ENCODE measurements at regions not wholly inside any gene's neighbourhood (a gene's known extent, or its start where the extent isn't known, plus 50 kb on each side); places are given as distances from the start of the nearest gene placed in this dataset.

DNA sequence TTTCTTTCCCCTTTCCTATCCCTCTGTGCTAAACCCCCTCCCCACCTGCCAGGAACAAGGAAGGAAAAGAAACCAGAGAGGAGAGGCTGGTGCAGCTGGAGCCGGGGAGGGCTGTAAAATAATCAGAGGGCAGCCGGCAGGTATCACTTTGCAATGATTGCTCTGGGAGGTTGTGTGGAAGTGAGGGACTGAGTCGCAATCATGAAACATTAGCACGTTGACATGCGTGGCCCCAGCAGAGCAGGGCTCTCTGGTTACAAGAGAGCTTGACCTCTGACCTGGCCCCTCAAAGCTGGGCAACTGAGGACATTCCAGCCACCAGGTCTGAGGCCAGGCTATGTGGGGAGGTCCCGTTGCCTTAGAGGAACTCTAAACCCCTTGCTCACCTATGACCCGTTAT lies 170.8 kb upstream of the BDNF start:
- TF ChIP-seq EZH2phosphoT487 (IDR thresholded peaks at IDR 0.05; ENCODE audit: insufficient read depth, low read depth) (no peak), EZH2 (IDR thresholded peaks at IDR 0.05; ENCODE audit: insufficient read depth, poor library complexity, severe bottlenecking) (no peak)
- Histone ChIP-seq H3F3A (ENCODE audit: insufficient read depth) (no peaks in the 10 kb centered on the region), H3K27me3 (replicated peaks; ENCODE audit: insufficient read depth) (no peaks in the 10 kb centered on the region), H3K36me3 (ENCODE audit: low read depth) (no peaks in the 10 kb centered on the region), H3K9me3 (ENCODE audit: low read depth) (no peaks in the 10 kb centered on the region), H3K9me2 (ENCODE audit: insufficient read depth) (no peaks in the 10 kb centered on the region), H4K20me1 (ENCODE audit: insufficient read depth) (no peaks in the 10 kb centered on the region), H3K4me1 (ENCODE audit: insufficient read depth) (no peaks in the 10 kb centered on the region), H3K9ac (no peak overlapping the region), H2AFZ (no peak overlapping the region), H3K4me2 (ENCODE audit: unreplicated experiment) (no peak overlapping the region), H3K27ac (no peak overlapping the region), H3K4me3 (no peak overlapping the region), H3K79me2 (ENCODE audit: insufficient read depth) (no peaks in the 10 kb centered on the region)
- in situ Hi-C loops (cut with MboI): no loop called here
- 43 to 46% methylated on average over 7 of the region's 7 CpGs for WGBS, 2 experiments (ENCODE audit: low coverage in 1 of 2, low lambda C conversion rate in 2 of 2, missing lambda C conversion rate in 2 of 2)
- no peak for DNase-seq

DNA sequence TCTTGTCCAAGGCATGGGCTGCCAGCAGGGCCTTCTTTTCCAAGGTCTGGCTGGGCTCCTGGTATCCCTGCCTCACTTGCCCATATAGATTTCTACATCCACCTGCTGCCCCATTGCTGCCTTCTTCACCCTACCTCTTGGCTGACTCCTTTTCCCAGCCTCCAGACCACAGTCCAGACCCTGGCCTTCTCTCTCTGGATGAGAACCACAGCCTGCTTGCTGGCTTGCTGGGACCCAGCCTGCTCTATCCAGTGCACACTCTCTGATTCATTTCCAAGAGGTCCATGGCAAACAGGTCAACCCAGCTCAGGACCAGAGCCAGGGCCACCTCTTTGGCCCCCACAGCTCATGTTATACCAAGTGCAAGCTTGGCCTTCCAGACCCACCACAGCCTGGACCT lies 169.4 kb upstream of the BDNF start:
- in situ Hi-C loops (cut with MboI): no loop called here
- no peaks in the 10 kb centered on the region for H4K20me1 ChIP-seq (ENCODE audit: insufficient read depth)

DNA sequence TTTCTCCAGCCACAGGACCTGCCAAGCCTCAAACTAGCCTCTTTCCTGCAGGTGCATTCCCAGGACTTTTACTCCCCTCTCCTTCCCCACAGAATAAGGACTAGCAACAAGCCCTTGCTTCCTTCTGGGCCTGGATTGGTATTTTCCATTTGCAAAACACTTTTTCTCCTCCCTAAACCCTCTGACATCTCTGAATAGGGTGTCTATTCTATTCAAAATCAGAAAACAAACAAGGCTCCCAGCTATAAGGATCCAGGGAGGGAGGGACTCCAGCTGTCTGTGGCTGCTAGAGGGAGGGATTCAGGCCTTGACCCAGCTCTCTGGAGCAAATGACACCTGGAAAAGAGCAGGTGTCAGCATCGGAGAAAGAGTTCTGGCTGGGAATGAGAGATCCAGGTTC lies 168.5 kb upstream of the BDNF start:
- TF ChIP-seq EZH2 (IDR thresholded peaks at IDR 0.05; ENCODE audit: insufficient read depth, poor library complexity, severe bottlenecking) (no peak), EZH2phosphoT487 (IDR thresholded peaks at IDR 0.05; ENCODE audit: insufficient read depth, low read depth) (no peak)
- Histone ChIP-seq H3K9ac (no peak overlapping the region), H3F3A (ENCODE audit: insufficient read depth) (no peaks in the 10 kb centered on the region), H3K4me1 (ENCODE audit: insufficient read depth) (no peaks in the 10 kb centered on the region), H3K9me2 (ENCODE audit: insufficient read depth) (no peaks in the 10 kb centered on the region), H3K79me2 (ENCODE audit: insufficient read depth) (no peaks in the 10 kb centered on the region), H4K20me1 (ENCODE audit: insufficient read depth) (no peaks in the 10 kb centered on the region), H3K4me2 (ENCODE audit: unreplicated experiment) (no peak overlapping the region), H2AFZ (no peak overlapping the region), H3K36me3 (ENCODE audit: low read depth) (no peaks in the 10 kb centered on the region), H3K9me3 (ENCODE audit: low read depth) (no peaks in the 10 kb centered on the region), H3K27ac (no peak overlapping the region), H3K27me3 (replicated peaks; ENCODE audit: insufficient read depth) (no peaks in the 10 kb centered on the region), H3K4me3 (no peak overlapping the region)
- no peak for DNase-seq
- in situ Hi-C loops (cut with MboI): no loop called here
- 100% methylated on average over 1 of the region's 1 CpG for WGBS, 2 experiments (ENCODE audit: low coverage in 1 of 2, low lambda C conversion rate in 2 of 2, missing lambda C conversion rate in 2 of 2)

More for the DNA sequence above, 169.4 kb upstream of the BDNF start:
- Histone ChIP-seq H3K9me2 (ENCODE audit: insufficient read depth) (no peaks in the 10 kb centered on the region), H3K36me3 (ENCODE audit: low read depth) (no peaks in the 10 kb centered on the region), H2AFZ (no peak overlapping the region), H3K4me2 (ENCODE audit: unreplicated experiment) (no peak overlapping the region), H3K27me3 (replicated peaks; ENCODE audit: insufficient read depth) (no peaks in the 10 kb centered on the region), H3F3A (ENCODE audit: insufficient read depth) (no peaks in the 10 kb centered on the region), H3K79me2 (ENCODE audit: insufficient read depth) (no peaks in the 10 kb centered on the region), H3K9ac (no peak overlapping the region), H3K4me3 (no peak overlapping the region), H3K27ac (no peak overlapping the region), H3K9me3 (ENCODE audit: low read depth) (no peaks in the 10 kb centered on the region), H3K4me1 (ENCODE audit: insufficient read depth) (no peaks in the 10 kb centered on the region)
- DNase-seq: no peak
- TF ChIP-seq EZH2phosphoT487 (IDR thresholded peaks at IDR 0.05; ENCODE audit: insufficient read depth, low read depth) (no peak), EZH2 (IDR thresholded peaks at IDR 0.05; ENCODE audit: insufficient read depth, poor library complexity, severe bottlenecking) (no peak)

DNA sequence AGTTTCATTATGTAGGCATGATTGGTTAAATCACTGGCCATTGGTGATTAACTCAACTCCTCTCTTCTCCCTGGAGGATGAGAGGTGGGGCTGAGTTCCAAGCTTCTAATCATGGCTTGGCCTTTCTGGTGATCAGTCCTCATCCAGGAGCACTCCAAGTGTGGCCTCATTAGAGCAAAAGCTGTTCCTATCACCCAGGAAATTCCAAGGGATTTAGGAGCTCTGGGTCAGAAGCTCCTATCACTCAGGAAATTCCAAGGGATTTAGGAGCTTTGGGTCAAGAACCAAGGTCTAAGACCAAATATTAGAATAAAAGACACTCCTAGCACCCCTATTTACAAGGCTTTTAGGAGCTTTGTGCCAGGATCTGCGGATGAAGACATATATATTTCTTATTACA lies 168.0 kb upstream of the BDNF start:
- no peak overlapping the region for H3K4me2 ChIP-seq (ENCODE audit: unreplicated experiment)
- peaks cover 1% of the 10 kb centered on the region for H3F3A ChIP-seq (ENCODE audit: insufficient read depth)
- DNase-seq: no peak
- TF ChIP-seq EZH2phosphoT487 (IDR thresholded peaks at IDR 0.05; ENCODE audit: insufficient read depth, low read depth) (no peak), EZH2 (IDR thresholded peaks at IDR 0.05; ENCODE audit: insufficient read depth, poor library complexity, severe bottlenecking) (no peak)
- H3K27ac ChIP-seq: no peak overlapping the region
- H3K27me3 ChIP-seq (replicated peaks; ENCODE audit: insufficient read depth): no peaks in the 10 kb centered on the region
- WGBS, 2 experiments (ENCODE audit: low coverage in 1 of 2, low lambda C conversion rate in 2 of 2, missing lambda C conversion rate in 2 of 2): 92 to 100% methylated on average over 1 of the region's 1 CpG
- no peaks in the 10 kb centered on the region for H3K9me3 ChIP-seq (ENCODE audit: low read depth)
- H2AFZ ChIP-seq: no peak overlapping the region
- H3K9ac ChIP-seq: no peak overlapping the region
- H3K4me1 ChIP-seq (ENCODE audit: insufficient read depth): no peaks in the 10 kb centered on the region
- no peaks in the 10 kb centered on the region for H3K79me2 ChIP-seq (ENCODE audit: insufficient read depth)
- no peak overlapping the region for H3K4me3 ChIP-seq
- no peaks in the 10 kb centered on the region for H3K9me2 ChIP-seq (ENCODE audit: insufficient read depth)
- in situ Hi-C loops (cut with MboI): no loop called here
- H3K36me3 ChIP-seq (ENCODE audit: low read depth): no peaks in the 10 kb centered on the region
- no peaks in the 10 kb centered on the region for H4K20me1 ChIP-seq (ENCODE audit: insufficient read depth)

- 70 to 74% methylated on average over 3 of the region's 3 CpGs for WGBS, 2 experiments (ENCODE audit: low coverage in 1 of 2, low lambda C conversion rate in 2 of 2, missing lambda C conversion rate in 2 of 2)
These were observed 164.8 kb upstream of the BDNF start for GRCh38 chr11:27865105-27865504.

More at GRCh38 chr11:27865105-27865504, 164.8 kb upstream of the BDNF start:
- no peaks in the 10 kb centered on the region for H3K79me2 ChIP-seq (ENCODE audit: insufficient read depth)
- TF ChIP-seq EZH2phosphoT487 (IDR thresholded peaks at IDR 0.05; ENCODE audit: insufficient read depth, low read depth) (no peak), EZH2 (IDR thresholded peaks at IDR 0.05; ENCODE audit: insufficient read depth, poor library complexity, severe bottlenecking) (no peak)
- peaks cover 22% of the 10 kb centered on the region for H3F3A ChIP-seq (ENCODE audit: insufficient read depth)
- in situ Hi-C loops (cut with MboI): no loop called here
- peaks cover 19% of the 10 kb centered on the region for H3K4me1 ChIP-seq (ENCODE audit: insufficient read depth)
- no peak overlapping the region for H2AFZ ChIP-seq
- H4K20me1 ChIP-seq (ENCODE audit: insufficient read depth): no peaks in the 10 kb centered on the region
- no peak overlapping the region for H3K4me3 ChIP-seq
- H3K27ac ChIP-seq: no peak overlapping the region
- no peak overlapping the region for H3K9ac ChIP-seq
- no peaks in the 10 kb centered on the region for H3K27me3 ChIP-seq (replicated peaks; ENCODE audit: insufficient read depth)
- H3K9me3 ChIP-seq (ENCODE audit: low read depth): no peaks in the 10 kb centered on the region
- H3K4me2 ChIP-seq (ENCODE audit: unreplicated experiment): no peak overlapping the region
- no peak for DNase-seq
- H3K9me2 ChIP-seq (ENCODE audit: insufficient read depth): no peaks in the 10 kb centered on the region
- no peaks in the 10 kb centered on the region for H3K36me3 ChIP-seq (ENCODE audit: low read depth)

All from GM23248 (cell line).